ENCODE measurements at regions not wholly inside any gene's neighbourhood (a gene's known extent, or its start where the extent isn't known, plus 50 kb on each side); places are given as distances from the start of the nearest gene placed in this dataset.
"Not testable (repeated sequence)": the region's sequence is repeated elsewhere in the genome, so short reads cannot be mapped to it uniquely, and the experiment has no call there.

- DNase-seq: no peak
Observed at GRCh38 chrX:109880629-109881028, 122.3 kb upstream of the TMEM164 start.

- DNase-seq: no peak
Observed at GRCh38 chrX:109886122-109886761, 116.7 kb upstream of the TMEM164 start.

DNA sequence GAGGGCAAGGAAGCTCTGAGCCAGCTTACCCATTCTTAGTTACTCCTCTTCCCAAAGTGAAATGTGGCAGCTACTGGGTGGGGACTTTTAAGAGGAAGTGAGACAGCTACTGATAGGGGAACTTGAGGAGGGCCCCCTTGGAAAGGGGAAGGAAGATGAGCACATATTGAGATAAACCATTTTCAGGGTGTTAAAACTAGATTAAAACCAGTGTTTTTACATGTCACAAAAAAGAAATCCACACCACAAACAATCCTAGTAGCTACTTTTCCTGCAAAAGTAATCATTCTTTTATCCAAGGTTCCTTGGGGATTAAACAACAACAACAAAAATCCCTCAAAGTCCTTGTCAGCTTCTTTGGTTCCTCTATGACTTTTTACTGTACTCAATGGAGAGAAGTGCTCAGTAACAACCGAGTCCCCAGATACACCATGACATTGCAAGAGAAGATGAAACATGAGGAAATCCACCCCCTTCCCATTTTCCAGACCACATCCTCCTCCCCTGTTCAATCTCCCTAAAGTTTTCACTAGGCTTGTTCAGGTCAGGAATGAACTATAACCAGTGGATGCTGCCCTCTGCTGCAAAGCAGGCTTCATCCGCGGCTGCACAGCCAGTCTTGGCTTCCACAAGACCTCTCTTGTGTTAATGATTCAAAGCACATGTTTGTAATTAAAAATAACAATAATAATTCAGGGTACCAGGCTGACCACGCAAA, 113.5 kb upstream of the TMEM164 start:
- DNase-seq: no peak

- DNase-seq: no peak
Observed at GRCh38 chrX:109890300-109890699, 112.6 kb upstream of the TMEM164 start.

DNA sequence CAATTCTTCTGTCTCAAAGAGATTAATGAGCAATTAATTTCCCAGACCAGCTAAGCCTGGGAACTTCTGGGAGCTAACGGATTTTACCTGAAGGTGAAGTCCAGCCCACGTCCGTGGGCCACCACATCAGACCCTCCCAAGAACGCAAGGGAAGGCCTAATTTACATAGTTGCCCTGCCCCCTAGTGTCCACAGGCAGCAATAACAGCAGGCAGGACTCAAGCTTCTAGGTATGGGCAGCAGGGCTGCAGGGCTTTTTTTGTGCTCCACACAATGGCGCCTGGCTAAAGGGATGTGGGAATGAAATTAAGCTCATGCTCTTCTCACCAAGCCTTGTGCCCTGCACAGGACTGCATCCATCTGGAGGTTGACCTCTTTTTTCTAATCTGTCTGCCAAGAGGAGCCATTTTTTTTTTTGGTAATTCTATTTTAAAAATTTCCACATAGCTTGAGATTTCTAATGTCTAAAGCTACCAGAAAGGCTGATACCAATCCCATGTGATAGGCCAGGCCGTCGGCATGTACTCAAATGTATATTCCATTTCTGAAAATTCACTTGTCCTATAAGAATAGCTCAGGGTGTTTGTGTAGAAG, 111.9 kb upstream of the TMEM164 start:
- DNase-seq: peak; percentile 40

- DNase-seq: not testable (repeated sequence)
Observed at GRCh38 chrX:109896024-109896423, 106.9 kb upstream of the TMEM164 start.

DNA sequence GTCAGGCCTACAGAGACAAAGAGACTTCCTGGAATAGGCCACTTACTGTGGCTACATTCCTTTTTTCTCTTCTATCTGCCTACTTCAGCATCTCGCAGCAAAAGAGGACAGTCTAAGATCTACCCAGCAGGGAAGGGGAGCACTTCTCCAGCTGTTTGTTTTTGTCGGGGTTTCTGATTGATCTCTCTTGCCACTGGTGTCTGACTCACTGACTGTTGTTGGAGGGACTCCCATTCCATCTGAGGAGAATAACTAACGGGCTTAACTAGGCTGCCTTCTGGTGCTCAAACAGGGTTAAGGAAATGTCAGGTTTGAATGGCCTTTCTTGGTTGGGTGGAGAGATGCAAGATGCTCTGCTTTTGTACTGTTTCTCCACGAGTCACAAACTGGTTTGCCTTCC, 100.2 kb upstream of the TMEM164 start:
- no peak for DNase-seq

DNA sequence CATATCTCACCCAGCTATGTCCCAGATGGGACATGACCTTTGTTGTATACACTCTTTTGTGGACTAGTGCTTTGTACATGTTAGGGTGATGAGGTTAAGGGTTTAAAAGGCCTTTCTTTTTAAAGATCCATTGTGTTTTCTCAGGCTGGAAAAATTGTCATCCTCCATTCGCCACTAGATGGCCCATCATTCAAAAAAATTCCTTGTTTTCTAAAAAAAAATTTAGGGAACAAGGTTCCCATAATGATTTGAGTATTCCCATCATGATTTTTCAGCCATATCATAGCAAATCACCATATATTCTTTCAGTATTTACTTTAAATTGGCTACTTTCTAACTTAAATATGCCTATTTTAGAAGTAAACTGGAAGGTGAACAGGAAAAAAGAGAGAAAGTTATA, 91.9 kb upstream of the TMEM164 start:
- no peak for DNase-seq

- not testable (repeated sequence) for DNase-seq
Observed at GRCh38 chrX:109912993-109913392, 89.9 kb upstream of the TMEM164 start.

- no peak for DNase-seq
Observed at GRCh38 chrX:109914114-109914849, 88.6 kb upstream of the TMEM164 start.

- DNase-seq: no peak
Observed at GRCh38 chrX:109918753-109919152, 84.2 kb upstream of the TMEM164 start.

- DNase-seq: no peak
Observed at GRCh38 chrX:109920325-109920724, 82.6 kb upstream of the TMEM164 start.

DNA sequence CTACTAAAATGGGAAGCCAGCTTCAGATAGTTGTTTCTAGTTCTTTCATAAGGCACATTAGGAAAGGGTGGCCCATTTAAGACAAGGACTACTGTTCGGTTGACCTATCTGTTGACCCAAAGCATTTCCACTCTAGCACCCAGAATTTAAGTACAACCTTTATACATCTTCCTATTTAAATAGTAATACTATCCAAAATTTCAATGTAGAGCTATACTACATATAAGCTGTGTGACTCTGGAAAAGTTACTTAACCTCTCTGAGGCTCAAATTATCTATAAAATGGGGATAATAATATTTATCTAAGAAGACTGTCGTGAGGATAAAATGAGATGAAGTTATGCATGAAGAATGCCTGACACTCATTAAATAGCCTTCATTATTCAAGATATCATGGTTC, 82.0 kb upstream of the TMEM164 start:
- DNase-seq: no peak

DNA sequence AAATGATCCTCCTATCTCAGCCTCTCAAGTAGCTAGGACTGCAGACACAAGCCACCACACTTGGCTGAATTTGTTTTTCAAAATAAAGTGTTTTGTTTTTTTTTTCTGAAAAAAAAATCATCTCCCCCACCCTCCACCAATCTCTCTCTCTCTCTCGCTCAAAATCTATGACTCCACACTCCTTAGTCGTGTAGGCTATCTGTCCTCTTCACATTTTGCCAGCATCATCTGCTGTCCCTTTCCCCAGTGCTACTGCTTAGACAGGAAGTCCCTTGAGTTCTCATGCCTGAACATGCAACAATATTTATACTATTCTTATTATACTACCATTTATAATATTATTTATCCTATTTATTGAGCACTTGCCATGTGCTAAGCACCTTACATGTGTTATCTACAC, 80.7 kb upstream of the TMEM164 start:
- no peak for DNase-seq

DNA sequence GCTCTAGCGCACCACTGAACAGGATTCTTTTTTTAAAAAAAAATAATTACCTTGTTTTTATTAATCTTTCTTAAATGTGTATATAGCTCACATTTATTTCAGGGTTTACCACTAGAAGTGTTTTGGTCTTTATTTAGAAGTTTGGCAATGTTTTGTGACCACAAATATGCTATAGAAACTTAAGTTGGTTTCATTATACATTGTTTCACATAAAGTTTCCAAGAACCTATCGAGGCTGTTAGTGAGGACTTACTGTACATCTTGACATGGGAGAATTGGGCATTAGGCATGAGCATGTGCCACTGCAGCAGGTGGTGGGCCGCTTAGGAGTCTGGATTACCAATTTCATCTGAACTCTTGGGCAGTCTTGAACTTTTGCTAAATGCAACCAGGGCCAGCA, 77.9 kb upstream of the TMEM164 start:
- DNase-seq: not testable (repeated sequence)

GRCh38 chrX:109925656-109926055, 77.3 kb upstream of the TMEM164 start:
- DNase-seq: no peak

DNA sequence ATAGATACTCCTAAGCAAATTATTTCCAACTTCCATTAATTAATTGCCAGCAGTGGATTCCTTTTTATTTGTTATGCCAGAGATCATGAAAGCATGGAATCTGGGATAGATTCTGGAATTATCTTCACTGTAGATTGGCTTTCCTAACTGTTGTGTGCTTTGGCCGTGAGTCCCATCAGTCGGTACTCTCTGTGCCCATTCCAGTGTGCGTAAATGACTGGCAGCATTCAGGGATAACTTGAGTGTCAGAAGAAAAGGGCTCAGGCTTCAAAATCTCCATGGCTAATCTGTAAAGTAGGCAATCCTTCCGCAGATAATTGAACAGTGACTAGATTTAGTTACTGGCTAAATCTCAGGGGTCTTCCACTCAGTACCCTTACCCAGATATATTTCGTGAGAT, 76.8 kb upstream of the TMEM164 start:
- no peak for DNase-seq

DNA sequence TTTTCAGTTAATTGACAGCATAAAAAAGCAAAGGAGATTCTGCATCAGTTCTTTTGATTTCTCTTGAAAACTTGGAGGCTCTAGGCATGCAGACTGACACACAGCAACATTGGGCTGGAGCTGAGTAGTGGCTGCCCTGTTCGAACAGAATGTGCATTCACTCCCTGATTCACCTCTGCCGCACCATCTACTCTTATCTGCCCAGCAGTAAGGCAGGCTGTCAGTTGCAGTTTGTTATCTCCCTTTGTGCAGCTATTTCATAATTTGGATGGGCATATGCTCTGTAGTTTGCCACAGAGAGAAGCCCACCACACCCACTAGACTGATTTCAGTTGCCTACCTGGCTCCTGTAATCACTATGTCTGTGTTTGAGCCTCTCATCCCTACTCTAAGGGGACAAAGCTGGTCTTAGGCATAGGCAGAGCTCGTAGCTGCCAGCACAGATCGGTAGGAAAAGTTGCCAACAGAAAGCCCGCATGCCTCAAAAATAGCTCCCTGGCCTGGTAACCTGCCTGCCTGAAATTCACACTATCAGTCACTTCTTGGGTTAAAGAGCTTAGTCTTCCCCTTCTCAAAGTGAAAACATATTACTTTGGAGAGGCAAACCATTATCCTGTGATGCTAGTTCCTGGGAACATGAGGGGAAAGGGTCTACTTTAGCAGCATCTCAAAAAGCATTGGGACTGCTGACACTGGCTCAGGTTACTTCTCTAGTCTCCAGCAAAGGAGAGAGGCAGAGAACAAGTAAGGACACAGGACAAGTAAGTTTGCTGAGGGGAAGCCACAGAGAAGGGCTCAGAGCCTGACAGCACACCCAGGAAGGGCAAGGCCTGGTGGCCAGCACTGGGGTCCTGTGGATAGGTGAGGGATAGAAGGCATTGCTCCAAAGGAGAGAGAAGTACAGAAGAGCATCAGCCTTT, 75.9 kb upstream of the TMEM164 start:
- DNase-seq: no peak

GRCh38 chrX:109927663-109928273, 75.1 kb upstream of the TMEM164 start:
- DNase-seq: no peak

- no peak for DNase-seq
Observed at GRCh38 chrX:109928596-109929335, 74.1 kb upstream of the TMEM164 start.

DNA sequence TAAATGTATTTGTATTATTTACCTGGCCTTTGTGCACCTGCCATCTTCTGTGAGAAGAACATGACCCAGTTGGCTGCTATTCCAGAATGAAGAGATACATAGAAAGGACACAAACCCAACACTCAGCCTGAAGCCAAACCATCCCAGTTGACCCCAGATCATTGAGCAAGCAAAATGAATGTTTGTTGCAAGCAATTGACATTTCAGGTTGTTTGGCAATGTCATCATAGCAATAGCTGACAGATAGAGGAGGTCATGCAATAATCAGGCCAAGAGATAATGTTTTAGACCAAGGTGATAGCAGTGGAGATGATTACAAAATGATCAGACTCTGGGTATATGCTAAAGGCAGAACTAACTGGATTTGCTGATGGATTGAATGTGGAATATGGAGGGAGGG, 71.2 kb upstream of the TMEM164 start:
- DNase-seq: no peak
